ENCODE measurements at regions not wholly inside any gene's neighbourhood (a gene's known extent, or its start where the extent isn't known, plus 50 kb on each side); places are given as distances from the start of the nearest gene placed in this dataset.

DNA sequence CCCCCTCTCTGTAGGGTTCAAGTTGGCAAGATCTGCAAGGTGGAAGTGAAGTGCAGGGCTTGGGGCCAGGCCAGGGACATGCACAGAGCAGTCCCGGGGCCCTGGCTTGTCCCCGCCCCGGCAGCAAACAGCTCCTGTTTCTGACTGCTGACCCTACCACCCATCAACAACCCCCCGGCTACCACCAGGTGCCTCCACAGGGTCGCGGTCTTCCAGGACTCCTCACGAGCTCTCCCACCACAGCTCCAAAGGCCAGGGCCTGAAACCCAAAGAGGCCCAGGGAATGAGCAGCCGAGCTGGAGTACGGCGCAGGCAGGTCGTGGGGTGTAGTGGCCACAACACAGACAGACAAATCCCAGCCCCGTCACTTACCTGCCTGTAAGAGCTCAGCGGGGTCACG lies 121.3 kb upstream of the SMAD3 start:
- H3K56ac ChIP-seq (replicated peaks; ENCODE audit: insufficient read length, low read depth, low read length), result no peak overlapping the region
- H4K91ac ChIP-seq (replicated peaks; ENCODE audit: insufficient read length, low read length), result no peak overlapping the region
- 0 out of 2 replicates have a peak overlapping the region, but pooled peaks have one; percentile 8 for H2AFZ ChIP-seq (ENCODE audit: low read length)
- 0 out of 2 replicates have a peak overlapping the region, but pooled peaks have one; percentile 4 for H2BK12ac ChIP-seq (ENCODE audit: low read depth, low read length)
- H3K23me2 ChIP-seq (ENCODE audit: low read depth, low read length), result no peaks in the 10 kb centered on the region
- H3K4me2 ChIP-seq (ENCODE audit: insufficient read depth in 1 of 2, low read depth in 2 of 2, low read length in 2 of 2), result no peak overlapping the region
- no peak overlapping the region for H4K5ac ChIP-seq (ENCODE audit: insufficient read length, low read depth, low read length)
- peaks cover 0 to 3% (median 0%) of the 10 kb centered on the region in 4 experiments; a peak in 4 of 7 replicates for H3K4me1 ChIP-seq (replicated peaks in 1 of 4; ENCODE audit: control insufficient read depth in 3 of 4, insufficient read depth in 4 of 4, low read length in 3 of 4)
- no peaks in the 10 kb centered on the region for H3K27me3 ChIP-seq (replicated peaks in 1 of 4; ENCODE audit: control insufficient read depth in 3 of 4, extremely low read depth in 1 of 4, insufficient read depth in 3 of 4, low read length in 3 of 4)
- no peak overlapping the region for H3K9ac ChIP-seq (replicated peaks in 1 of 4; ENCODE audit: extremely low read depth in 1 of 4, low read depth in 3 of 4, low read length in 3 of 4)
- DNase-seq (ENCODE audit: low read depth in 1 of 2, low spot score in 2 of 2) (no peak), FAIRE-seq (no peak)
- no peak overlapping the region for H2BK15ac ChIP-seq (ENCODE audit: low read length)
- H3K79me2 ChIP-seq (ENCODE audit: control insufficient read depth in 1 of 2, insufficient read depth in 2 of 2, low read length in 2 of 2), result no peaks in the 10 kb centered on the region
- no peak overlapping the region for H3K18ac ChIP-seq (ENCODE audit: extremely low read depth, low read length)
- H3K14ac ChIP-seq (ENCODE audit: insufficient read length), result no peak overlapping the region
- H2AK5ac ChIP-seq (ENCODE audit: low read depth, low read length), result no peak overlapping the region
- H4K20me1 ChIP-seq (replicated peaks in 1 of 2; ENCODE audit: control insufficient read depth in 1 of 2, insufficient read depth in 2 of 2, low read length in 2 of 2), result no peaks in the 10 kb centered on the region
- H4K8ac ChIP-seq (ENCODE audit: extremely low read depth, insufficient read depth, low read length), result peak overlapping the region; percentile 59; the same call in 1 of the 2 replicates
- no peaks in the 10 kb centered on the region for H3K36me3 ChIP-seq (ENCODE audit: control insufficient read depth in 2 of 4, insufficient read depth in 4 of 4, low read length in 3 of 4)
- H2BK120ac ChIP-seq (replicated peaks; ENCODE audit: low read depth, low read length), result no peak overlapping the region
- peak in 1 of 2 experiments; percentile 7; a peak in 1 of 4 replicates for TF ChIP-seq RAD21 (IDR thresholded peaks at IDR 0.05 in 1 of 2, conservative IDR thresholded peaks at IDR 0.05 in 1 of 2; ENCODE audit: low read depth in 2 of 2, low read length in 2 of 2)
- TF ChIP-seq FOSL1 (IDR thresholded peaks at IDR 0.05; ENCODE audit: insufficient read depth, low read depth, low read length), result no peak
- TF ChIP-seq, protein P1, sequence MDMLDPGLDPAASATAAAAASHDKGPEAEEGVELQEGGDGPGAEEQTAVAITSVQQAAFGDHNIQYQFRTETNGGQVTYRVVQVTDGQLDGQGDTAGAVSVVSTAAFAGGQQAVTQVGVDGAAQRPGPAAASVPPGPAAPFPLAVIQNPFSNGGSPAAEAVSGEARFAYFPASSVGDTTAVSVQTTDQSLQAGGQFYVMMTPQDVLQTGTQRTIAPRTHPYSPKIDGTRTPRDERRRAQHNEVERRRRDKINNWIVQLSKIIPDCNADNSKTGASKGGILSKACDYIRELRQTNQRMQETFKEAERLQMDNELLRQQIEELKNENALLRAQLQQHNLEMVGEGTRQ (IDR thresholded peaks at IDR 0.05; ENCODE audit: low read length), result no peak
- H3K27ac ChIP-seq (ENCODE audit: low read depth, low read length), result no peak overlapping the region
- no peaks in the 10 kb centered on the region for H3K79me1 ChIP-seq (ENCODE audit: low read depth, low read length)
- no peak overlapping the region for H3K23ac ChIP-seq (ENCODE audit: insufficient read length)
- WGBS, 2 experiments (ENCODE audit: extremely low coverage in 1 of 2, insufficient coverage in 1 of 2, insufficient read length in 1 of 2, insufficient replicate concordance in 2 of 2, low coverage in 1 of 2, low lambda C conversion rate in 2 of 2, missing lambda C conversion rate in 1 of 2), result 88% methylated on average over 14 of the region's 14 CpGs; no CpG with 5 or more reads in 1 of the 2 experiments
- POLR2A ChIA-PET (ENCODE audit: partially characterized antibody), result interaction anchor here (0.9 kb wide), 1 partner anchor 12 kb away, joined by 3 read pairs; no protein-coding TSS in a partner anchor
- no peaks in the 10 kb centered on the region for H3K9me3 ChIP-seq (ENCODE audit: insufficient read depth in 2 of 2, low read depth in 1 of 2, low read length in 1 of 2)
- H2BK5ac ChIP-seq (ENCODE audit: low read depth, low read length), result no peak overlapping the region
- no peak overlapping the region for H3K4ac ChIP-seq (replicated peaks; ENCODE audit: insufficient read length, low read depth, low read length)
- H2BK20ac ChIP-seq (ENCODE audit: low read length), result no peak overlapping the region
- CTCF ChIA-PET (ENCODE audit: partially characterized antibody), result interaction anchor here (0.6 to 9.5 kb wide), 17 partner anchors 11 to 371 kb away, joined by 3 to 125 read pairs (median 4); no protein-coding TSS in a partner anchor
- H3K4me3 ChIP-seq (ENCODE audit: extremely low read depth in 1 of 4, insufficient read depth in 2 of 4, low read depth in 3 of 4, low read length in 4 of 4), result no peak overlapping the region
